ENCODE measurements at regions not wholly inside any gene's neighbourhood (a gene's known extent, or its start where the extent isn't known, plus 50 kb on each side); places are given as distances from the start of the nearest gene placed in this dataset.

DNA sequence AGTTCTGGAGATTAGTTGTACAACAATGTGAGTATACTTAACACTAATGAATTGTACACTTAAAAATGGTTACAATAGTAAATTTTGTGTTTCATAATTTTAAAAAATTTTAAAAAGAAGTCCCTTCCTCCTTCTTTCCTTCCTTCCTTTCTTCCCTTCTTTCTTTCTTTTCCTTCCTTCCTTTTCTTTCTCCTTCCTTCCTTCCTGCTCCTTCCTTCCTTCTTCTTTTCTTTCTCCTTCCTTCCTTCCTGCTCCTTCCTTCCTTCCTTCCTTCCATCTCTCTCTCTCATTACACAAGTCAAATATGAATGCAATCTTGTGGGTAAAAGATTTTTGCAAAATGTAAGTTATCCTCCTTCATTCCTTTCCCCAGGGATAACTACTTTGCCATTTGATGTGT lies 97.1 kb upstream of the TBCA start:
- Histone ChIP-seq H3K9me3 (ENCODE audit: control insufficient read depth, low read depth, low read length) (no peaks in the 10 kb centered on the region), H4K20me1 (ENCODE audit: control insufficient read depth, extremely low read depth, insufficient read depth, low read length) (no peaks in the 10 kb centered on the region), H3K4me1 (ENCODE audit: control insufficient read depth, extremely low read depth, insufficient read depth, low read length) (no peaks in the 10 kb centered on the region), H3K36me3 (ENCODE audit: control insufficient read depth in 2 of 2, extremely low read depth in 1 of 2, insufficient read depth in 2 of 2, low read length in 2 of 2) (no peaks in the 10 kb centered on the region), H3K79me2 (ENCODE audit: control insufficient read depth, insufficient read depth, low read length) (no peaks in the 10 kb centered on the region), H2AFZ (ENCODE audit: control insufficient read depth, low read length) (no peak overlapping the region), H3K9me1 (ENCODE audit: control insufficient read depth, extremely low read depth, insufficient read depth, low read length) (no peaks in the 10 kb centered on the region), H3K4me3 (ENCODE audit: control insufficient read depth in 2 of 3, extremely low read depth in 1 of 3, insufficient read depth in 2 of 3, low read depth in 1 of 3, low read length in 3 of 3) (no peak overlapping the region), H3K27ac (ENCODE audit: control insufficient read depth, insufficient read depth, low read length) (no peak overlapping the region), H3K27me3 (ENCODE audit: control insufficient read depth, extremely low read depth, insufficient read depth, low read length) (no peaks in the 10 kb centered on the region), H3K4me2 (ENCODE audit: control insufficient read depth, extremely low read depth, insufficient read depth, low read depth, low read length) (no peak overlapping the region), H3K9ac (ENCODE audit: control insufficient read depth, extremely low read depth, insufficient read depth, low read length) (no peak overlapping the region)
- no peak for FAIRE-seq
- DNase-seq (ENCODE audit: low read depth, low spot score), result no peak
- dilution Hi-C loops (cut with MboI; ENCODE audit: extremely low pct_ligation_motif_present, low sequenced_read_pairs), result no loop called here
- TF ChIP-seq EZH2 (IDR thresholded peaks at IDR 0.05; ENCODE audit: low read length), result no peak
- TF ChIP-seq, protein P1, sequence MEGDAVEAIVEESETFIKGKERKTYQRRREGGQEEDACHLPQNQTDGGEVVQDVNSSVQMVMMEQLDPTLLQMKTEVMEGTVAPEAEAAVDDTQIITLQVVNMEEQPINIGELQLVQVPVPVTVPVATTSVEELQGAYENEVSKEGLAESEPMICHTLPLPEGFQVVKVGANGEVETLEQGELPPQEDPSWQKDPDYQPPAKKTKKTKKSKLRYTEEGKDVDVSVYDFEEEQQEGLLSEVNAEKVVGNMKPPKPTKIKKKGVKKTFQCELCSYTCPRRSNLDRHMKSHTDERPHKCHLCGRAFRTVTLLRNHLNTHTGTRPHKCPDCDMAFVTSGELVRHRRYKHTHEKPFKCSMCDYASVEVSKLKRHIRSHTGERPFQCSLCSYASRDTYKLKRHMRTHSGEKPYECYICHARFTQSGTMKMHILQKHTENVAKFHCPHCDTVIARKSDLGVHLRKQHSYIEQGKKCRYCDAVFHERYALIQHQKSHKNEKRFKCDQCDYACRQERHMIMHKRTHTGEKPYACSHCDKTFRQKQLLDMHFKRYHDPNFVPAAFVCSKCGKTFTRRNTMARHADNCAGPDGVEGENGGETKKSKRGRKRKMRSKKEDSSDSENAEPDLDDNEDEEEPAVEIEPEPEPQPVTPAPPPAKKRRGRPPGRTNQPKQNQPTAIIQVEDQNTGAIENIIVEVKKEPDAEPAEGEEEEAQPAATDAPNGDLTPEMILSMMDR (optimal IDR thresholded peaks at IDR 0.05 in 1 of 3, IDR thresholded peaks at IDR 0.05 in 1 of 3, conservative IDR thresholded peaks at IDR 0.05 in 1 of 3; ENCODE audit: extremely low read depth in 1 of 3, insufficient read depth in 2 of 3, low read length in 3 of 3), result no peak

DNA sequence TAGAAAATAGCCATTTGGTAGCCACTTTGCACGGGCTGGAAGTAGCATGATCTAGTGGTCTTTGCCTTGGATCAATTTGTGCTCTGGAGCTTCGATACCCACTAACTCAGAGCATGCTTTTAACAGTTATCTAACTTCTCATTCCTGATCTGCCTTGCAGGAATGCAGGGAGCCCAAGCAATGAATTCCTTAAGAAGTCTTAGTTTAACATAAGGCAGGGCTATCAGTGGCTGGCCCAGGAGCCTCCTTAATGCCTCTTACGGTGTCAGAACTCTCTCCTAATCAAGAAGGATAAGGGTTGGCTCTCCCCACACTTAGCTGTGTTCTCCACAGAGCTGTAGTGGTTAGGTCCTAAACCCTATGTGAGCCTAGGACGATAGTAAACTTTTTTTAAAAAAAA lies 95.8 kb upstream of the TBCA start:
- Histone ChIP-seq H3K4me2 (ENCODE audit: control insufficient read depth, extremely low read depth, insufficient read depth, low read depth, low read length) (no peak overlapping the region), H2AFZ (ENCODE audit: control insufficient read depth, low read length) (no peak overlapping the region), H3K27ac (ENCODE audit: control insufficient read depth, insufficient read depth, low read length) (no peak overlapping the region), H3K36me3 (ENCODE audit: control insufficient read depth in 2 of 2, extremely low read depth in 1 of 2, insufficient read depth in 2 of 2, low read length in 2 of 2) (no peaks in the 10 kb centered on the region), H4K20me1 (ENCODE audit: control insufficient read depth, extremely low read depth, insufficient read depth, low read length) (no peaks in the 10 kb centered on the region), H3K4me3 (ENCODE audit: control insufficient read depth in 2 of 3, extremely low read depth in 1 of 3, insufficient read depth in 2 of 3, low read depth in 1 of 3, low read length in 3 of 3) (no peak overlapping the region), H3K4me1 (ENCODE audit: control insufficient read depth, extremely low read depth, insufficient read depth, low read length) (no peaks in the 10 kb centered on the region), H3K79me2 (ENCODE audit: control insufficient read depth, insufficient read depth, low read length) (no peaks in the 10 kb centered on the region), H3K9ac (ENCODE audit: control insufficient read depth, extremely low read depth, insufficient read depth, low read length) (no peak overlapping the region), H3K27me3 (ENCODE audit: control insufficient read depth, extremely low read depth, insufficient read depth, low read length) (no peaks in the 10 kb centered on the region), H3K9me3 (ENCODE audit: control insufficient read depth, low read depth, low read length) (no peaks in the 10 kb centered on the region), H3K9me1 (ENCODE audit: control insufficient read depth, extremely low read depth, insufficient read depth, low read length) (no peaks in the 10 kb centered on the region)
- TF ChIP-seq, protein P1 (optimal IDR thresholded peaks at IDR 0.05 in 1 of 3, IDR thresholded peaks at IDR 0.05 in 1 of 3, conservative IDR thresholded peaks at IDR 0.05 in 1 of 3; ENCODE audit: extremely low read depth in 1 of 3, insufficient read depth in 2 of 3, low read length in 3 of 3), result no peak
- TF ChIP-seq EZH2 (IDR thresholded peaks at IDR 0.05; ENCODE audit: low read length), result no peak
- DNase-seq (ENCODE audit: low read depth, low spot score) (no peak), FAIRE-seq (no peak)
- dilution Hi-C loops (cut with MboI; ENCODE audit: extremely low pct_ligation_motif_present, low sequenced_read_pairs), result no loop called here

All from keratinocyte (primary cell).